H9 (cell line): ENCODE measurements at regions not wholly inside any gene's neighbourhood (a gene's known extent, or its start where the extent isn't known, plus 50 kb on each side); places are given as distances from the start of the nearest gene placed in this dataset.

Source experiments
- DNase-seq: peaks from one replicate; pipeline ENCODE4 v3.0.0-alpha.2; 2017
- H2AFZ ChIP-seq: one replicate; pipeline ENCODE4 v1.6.1; 2013; ENCODE audit warnings: mild to moderate bottlenecking, low read length, control low read depth, moderate library complexity
- H2AK5ac ChIP-seq: 2 replicates; pipeline ENCODE4 v1.6.1; 2013; ENCODE audit warnings: low read length, control low read depth, mixed read lengths; ENCODE audit not compliant: insufficient read length
- H2BK120ac ChIP-seq: one replicate; pipeline ENCODE4 v1.6.1; 2013; ENCODE audit warnings: low read depth, mild to moderate bottlenecking, low read length, control low read depth, inconsistent platforms; ENCODE audit not compliant: poor library complexity, severe bottlenecking
- H2BK12ac ChIP-seq: 2 replicates; pipeline ENCODE4 v1.6.1; 2013; ENCODE audit warnings: low read length, control low read depth, mixed read lengths, low read depth; ENCODE audit not compliant: insufficient read length
- H2BK15ac ChIP-seq: 2 replicates; pipeline ENCODE4 v1.6.1; 2013; ENCODE audit warnings: low read depth, low read length, control low read depth
- H2BK20ac ChIP-seq: one replicate; pipeline ENCODE4 v1.6.1; 2013; ENCODE audit warnings: low read depth, mild to moderate bottlenecking, low read length, control low read depth, inconsistent platforms; ENCODE audit not compliant: poor library complexity, severe bottlenecking
- H2BK5ac ChIP-seq: 2 replicates; pipeline ENCODE4 v1.6.1; 2013; ENCODE audit warnings: low read length, control low read depth, mixed read lengths; ENCODE audit not compliant: insufficient read length
- H3K14ac ChIP-seq: 2 replicates; pipeline ENCODE4 v1.6.1; 2013; ENCODE audit warnings: low read length, control low read depth; ENCODE audit not compliant: insufficient read depth
- H3K18ac ChIP-seq: 2 replicates; pipeline ENCODE4 v1.6.1; 2013; ENCODE audit warnings: low read depth, mild to moderate bottlenecking, mixed read lengths, low read length, control low read depth; ENCODE audit not compliant: insufficient read length
- H3K23ac ChIP-seq: 2 replicates; pipeline ENCODE4 v1.6.1; 2013; ENCODE audit warnings: low read length, control low read depth, mixed read lengths, low read depth; ENCODE audit not compliant: insufficient read length
- H3K23me2 ChIP-seq: 2 replicates; pipeline ENCODE4 v1.6.1; 2013; ENCODE audit warnings: low read depth, mild to moderate bottlenecking, mixed read lengths, low read length, control low read depth; ENCODE audit not compliant: insufficient read length, poor library complexity, severe bottlenecking
- H3K27ac ChIP-seq: 2 replicates; pipeline ENCODE4 v1.5.1; 2013; ENCODE audit warnings: low read length, control low read depth, mixed read lengths, low read depth; ENCODE audit not compliant: insufficient read length
- H3K27me3 ChIP-seq: 2 replicates; pipeline ENCODE4 v1.6.1; 2013; ENCODE audit warnings: low read length, control low read depth, inconsistent platforms; ENCODE audit not compliant: insufficient read depth
- H3K4ac ChIP-seq: 2 replicates; pipeline ENCODE4 v1.6.1; 2013; ENCODE audit warnings: low read depth, mild to moderate bottlenecking, control low read depth, inconsistent platforms, low read length, moderate library complexity
- H3K4me1 ChIP-seq: 2 replicates; pipeline ENCODE4 v1.6.1; 2013; ENCODE audit warnings: low read length, control low read depth, inconsistent platforms; ENCODE audit not compliant: insufficient read depth
- H3K4me2 ChIP-seq: 2 replicates; pipeline ENCODE4 v1.6.1; 2013; ENCODE audit warnings: low read length, control low read depth, mixed read lengths; ENCODE audit not compliant: insufficient read length, insufficient read depth
- H3K56ac ChIP-seq: 2 replicates; pipeline ENCODE4 v1.6.1; 2013; ENCODE audit warnings: low read depth, mild to moderate bottlenecking, mixed read lengths, low read length, control low read depth; ENCODE audit not compliant: insufficient read length
- H3K79me1 ChIP-seq: 2 replicates; pipeline ENCODE4 v1.6.1; 2013; ENCODE audit warnings: low read depth, mild to moderate bottlenecking, moderate library complexity, low read length, control low read depth, inconsistent platforms; ENCODE audit not compliant: insufficient read depth, poor library complexity, severe bottlenecking
- H3K79me2 ChIP-seq: 2 replicates; pipeline ENCODE4 v1.6.1; 2013; ENCODE audit warnings: low read length, control low read depth, inconsistent platforms; ENCODE audit not compliant: insufficient read depth
- H3K9ac ChIP-seq: 2 replicates; pipeline ENCODE4 v1.6.1; 2013; ENCODE audit warnings: low read length, control low read depth, mixed read lengths; ENCODE audit not compliant: insufficient read length; ENCODE audit errors: extremely low read depth
- H3K9me3 ChIP-seq: one replicate; pipeline ENCODE4 v1.6.1; 2013; ENCODE audit warnings: low read depth, low read length, inconsistent platforms; ENCODE audit not compliant: control insufficient read depth
- H3T11ph ChIP-seq: one replicate; pipeline ENCODE4 v1.6.1; 2013; ENCODE audit warnings: mild to moderate bottlenecking, low read length, control low read depth, inconsistent platforms
- H4K20me1 ChIP-seq: one replicate; pipeline ENCODE4 v1.6.1; 2013; ENCODE audit not compliant: control insufficient read depth, insufficient read length, insufficient read depth
- H4K5ac ChIP-seq: 2 replicates; pipeline ENCODE4 v1.6.1; 2013; ENCODE audit warnings: low read depth, mild to moderate bottlenecking, mixed read lengths, low read length, control low read depth; ENCODE audit not compliant: insufficient read length
- H4K8ac ChIP-seq: replicated peaks from 2 replicates; pipeline ENCODE4 v1.6.1; 2013; ENCODE audit warnings: low read length, control low read depth, mixed read lengths, low read depth; ENCODE audit not compliant: insufficient read length
- H4K91ac ChIP-seq: 2 replicates; pipeline ENCODE4 v1.6.1; 2013; ENCODE audit warnings: low read depth, mild to moderate bottlenecking, moderate library complexity, mixed read lengths, low read length, control low read depth; ENCODE audit not compliant: insufficient read length
- H3K27ac Mint-ChIP-seq, 3 experiments: 2 replicates in 2 of 3; 3 replicates in 1 of 3; pipeline ENCODE4 v1.8.0; 2020 to 2021; ENCODE audit warnings: mixed read lengths in 3 of 3, mild to moderate bottlenecking in 1 of 3, moderate library complexity in 1 of 3
- H3K27me3 Mint-ChIP-seq: 2 replicates; pipeline ENCODE4 v1.8.0; 2021; ENCODE audit warnings: low read depth, mild to moderate bottlenecking, moderate library complexity, mixed read lengths
- H3K36me3 Mint-ChIP-seq, 3 experiments: 2 replicates in 2 of 3; 3 replicates in 1 of 3; pipeline ENCODE4 v1.8.0; 2020 to 2021; ENCODE audit warnings: low read depth in 3 of 3, mixed read lengths in 3 of 3; ENCODE audit not compliant: insufficient read depth in 1 of 3
- H3K4me1 Mint-ChIP-seq, 2 experiments: 2 replicates each; pipeline ENCODE4 v1.8.0; 2020; ENCODE audit warnings: mixed read lengths in 2 of 2
- H3K4me3 Mint-ChIP-seq, 2 experiments: 2 replicates in 1 of 2; 3 replicates in 1 of 2; pipeline ENCODE4 v1.8.0; 2020 to 2021; ENCODE audit warnings: mild to moderate bottlenecking in 2 of 2, mixed read lengths in 2 of 2, moderate library complexity in 1 of 2
- H3K9me3 Mint-ChIP-seq, 2 experiments: 2 replicates in 1 of 2; 3 replicates in 1 of 2; pipeline ENCODE4 v1.8.0; 2020; ENCODE audit warnings: mild to moderate bottlenecking in 2 of 2, mixed read lengths in 2 of 2, moderate library complexity in 1 of 2
- CTCF ChIP-seq: fragments of 200-600 bp; sonication (generic); conservative IDR thresholded peaks from 3 replicates; pipeline ENCODE4 v1.8.0; 2021; ENCODE audit warnings: antibody characterized with exemption, mild to moderate bottlenecking
- WGBS: extraction: QIAGEN DNeasy Blood & Tissue Kit; methylation state at CpG from one replicate; pipeline ENCODE4 v1.1.7; 2013; ENCODE audit warnings: missing lambda C conversion rate, low lambda C conversion rate, mixed read lengths; ENCODE audit not compliant: insufficient read length; ENCODE audit errors: extremely low coverage; 5-methylcytosine and 5-hydroxymethylcytosine counted together

- no peak overlapping the region for H3K14ac ChIP-seq
- no peak overlapping the region for H3K9ac ChIP-seq
- H2BK5ac ChIP-seq = no peak overlapping the region
- Mint-ChIP-seq H3K4me3 (no peak overlapping the region), H3K36me3 (no peaks in the 10 kb centered on the region), H3K27ac (no peak overlapping the region; a peak in 1 of 7 replicates), H3K9me3 (no peaks in the 10 kb centered on the region), H3K27me3 (peaks cover 9% of the 10 kb centered on the region; the same call in 1 of the 2 replicates), H3K4me1 (no peaks in the 10 kb centered on the region)
- H3K79me1 ChIP-seq = no peaks in the 10 kb centered on the region
- no peak overlapping the region for H3K4ac ChIP-seq
- H4K20me1 ChIP-seq = no peaks in the 10 kb centered on the region
- H3K27ac ChIP-seq = no peak overlapping the region
- H3K79me2 ChIP-seq = no peaks in the 10 kb centered on the region
- WGBS = no CpG with 5 or more reads among the region's 4 CpGs
- no peak overlapping the region for H3T11ph ChIP-seq
- H2BK20ac ChIP-seq = no peak overlapping the region
- no peak overlapping the region for H4K5ac ChIP-seq
- H3K23me2 ChIP-seq = no peaks in the 10 kb centered on the region
- no peak overlapping the region for H4K8ac ChIP-seq
- H2AK5ac ChIP-seq = no peak overlapping the region
- no peak overlapping the region for H3K4me2 ChIP-seq
- no peak overlapping the region for H3K18ac ChIP-seq
- no peak overlapping the region for H4K91ac ChIP-seq
- no peak overlapping the region for H3K56ac ChIP-seq
- no peaks in the 10 kb centered on the region for H3K27me3 ChIP-seq
- DNase-seq = no peak
- no peak overlapping the region for H2BK120ac ChIP-seq
- no peak overlapping the region for H3K23ac ChIP-seq
- H3K9me3 ChIP-seq = no peaks in the 10 kb centered on the region
- no peak for TF ChIP-seq CTCF
- no peak overlapping the region for H2BK12ac ChIP-seq
- no peaks in the 10 kb centered on the region for H3K4me1 ChIP-seq
- H2BK15ac ChIP-seq = no peak overlapping the region
- H2AFZ ChIP-seq = no peak overlapping the region
Measured at GRCh38 chr19:32233885-32234284, 111.5 kb upstream of the ZNF507 start.
